VCaP (cell line): ENCODE measurements at regions not wholly inside any gene's neighbourhood (a gene's known extent, or its start where the extent isn't known, plus 50 kb on each side); places are given as distances from the start of the nearest gene placed in this dataset.
"Not testable (repeated sequence)": the region's sequence is repeated elsewhere in the genome, so short reads cannot be mapped to it uniquely, and the experiment has no call there.

Experiments used
- H3K27ac ChIP-seq: fragments of 450-650 bp; 2 replicates; pipeline ENCODE4 v1.5.1; 2017
- CTCF ChIP-seq: fragments of 450-650 bp; conservative IDR thresholded peaks from 2 replicates; pipeline ENCODE4 v1.5.1; 2017; ENCODE audit warnings: mild to moderate bottlenecking, moderate library complexity

DNA sequence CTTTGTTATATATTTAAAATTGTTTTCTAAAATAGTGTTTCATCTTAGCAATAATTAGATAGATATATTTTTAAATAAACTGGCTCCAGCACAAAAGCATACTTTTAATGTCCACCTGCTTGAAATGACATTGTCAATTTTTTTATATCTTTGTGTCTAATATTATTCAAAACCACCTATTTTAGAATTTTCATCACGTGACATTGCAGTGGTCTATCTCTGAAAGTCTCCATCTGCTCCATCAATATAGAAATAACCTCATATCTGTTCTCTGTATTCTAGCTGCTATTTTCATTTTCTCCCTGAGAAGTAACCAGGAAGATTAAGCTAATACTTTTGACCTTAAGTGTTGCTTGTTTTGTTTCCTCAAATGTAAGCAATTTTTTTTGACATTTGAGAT is 248.0 kb upstream of the CNTNAP5 start:
- H3K27ac ChIP-seq, result no peak overlapping the region
- no peak for TF ChIP-seq CTCF

DNA sequence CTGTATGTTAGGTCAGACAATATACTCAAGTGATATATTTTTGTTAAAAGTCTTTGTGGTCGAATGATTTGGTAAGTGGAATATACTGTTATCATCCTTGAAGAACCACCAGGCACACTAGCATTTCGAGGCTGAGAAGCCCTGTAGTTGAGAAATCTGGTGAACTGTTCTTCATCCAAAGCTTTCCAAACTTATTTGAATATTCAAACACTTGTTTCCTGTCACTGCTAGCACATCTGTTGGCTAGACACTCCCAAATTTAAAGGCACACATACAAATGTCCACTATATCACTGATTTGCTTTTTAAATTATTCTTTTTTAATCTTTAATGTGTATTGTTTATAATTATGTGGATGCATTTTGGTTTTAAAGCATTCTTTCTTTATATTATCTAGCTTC is 241.9 kb upstream of the CNTNAP5 start:
- H3K27ac ChIP-seq, result no peak overlapping the region
- no peak for TF ChIP-seq CTCF

GRCh38 chr2:123785332-123785731 is 239.8 kb upstream of the CNTNAP5 start:
- no peak overlapping the region for H3K27ac ChIP-seq

DNA sequence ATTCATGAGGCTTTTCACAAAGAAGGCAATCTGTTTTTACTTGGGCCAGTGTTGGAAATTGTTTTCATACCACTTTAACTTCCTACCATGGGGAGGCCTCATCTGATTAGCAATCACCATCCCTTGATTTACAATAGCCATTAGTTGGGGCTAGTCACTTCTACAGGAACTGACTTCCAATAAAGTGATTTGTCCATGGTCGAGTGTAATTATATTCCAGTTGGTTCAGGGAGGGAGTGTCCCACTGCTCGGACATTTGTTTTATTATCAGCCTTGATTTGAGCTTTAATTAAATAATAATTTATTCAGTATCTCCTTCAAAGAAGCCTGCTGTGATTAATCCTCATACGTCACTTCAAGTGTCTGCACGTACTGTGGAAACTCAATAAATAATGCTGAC is 233.9 kb upstream of the CNTNAP5 start:
- H3K27ac ChIP-seq, result no peak overlapping the region
- TF ChIP-seq CTCF, result no peak

More at GRCh38 chr2:123785332-123785731, 239.8 kb upstream of the CNTNAP5 start:
- TF ChIP-seq CTCF, result no peak

- TF ChIP-seq CTCF, result no peak
- no peak overlapping the region for H3K27ac ChIP-seq
Measured at GRCh38 chr2:123791684-123792083, 233.4 kb upstream of the CNTNAP5 start.

GRCh38 chr2:123804126-123804525 is 221.0 kb upstream of the CNTNAP5 start:
- H3K27ac ChIP-seq, result not testable (repeated sequence)

- H3K27ac ChIP-seq, result not testable (repeated sequence)
Measured at GRCh38 chr2:123805746-123806145, 219.3 kb upstream of the CNTNAP5 start.

GRCh38 chr2:123808243-123808642 is 216.8 kb upstream of the CNTNAP5 start:
- TF ChIP-seq CTCF, result no peak
- no peak overlapping the region for H3K27ac ChIP-seq

GRCh38 chr2:123811846-123812245 is 213.2 kb upstream of the CNTNAP5 start:
- TF ChIP-seq CTCF, result no peak
- no peak overlapping the region for H3K27ac ChIP-seq
